HUES48 (cell line): ENCODE measurements at regions not wholly inside any gene's neighbourhood (a gene's known extent, or its start where the extent isn't known, plus 50 kb on each side); places are given as distances from the start of the nearest gene placed in this dataset.

Experiments
- H3K27ac ChIP-seq: one replicate; pipeline ENCODE4 v1.7.0; 2013; ENCODE audit warnings: low read depth, low read length, inconsistent platforms
- H3K27me3 ChIP-seq: 2 replicates; pipeline ENCODE4 v1.6.1; 2013; ENCODE audit warnings: mild to moderate bottlenecking, low read length; ENCODE audit not compliant: control insufficient read depth, insufficient read depth
- H3K36me3 ChIP-seq: 2 replicates; pipeline ENCODE4 v1.6.1; 2013; ENCODE audit warnings: low read length; ENCODE audit not compliant: control insufficient read depth, insufficient read depth
- H3K4me1 ChIP-seq: 2 replicates; pipeline ENCODE4 v1.6.1; 2013; ENCODE audit warnings: mild to moderate bottlenecking, low read length; ENCODE audit not compliant: control insufficient read depth, insufficient read depth
- H3K4me3 ChIP-seq: 2 replicates; pipeline ENCODE4 v1.5.1; 2013; ENCODE audit warnings: mild to moderate bottlenecking, low read depth, low read length
- H3K9ac ChIP-seq: 2 replicates; pipeline ENCODE4 v1.6.1; 2013; ENCODE audit warnings: mild to moderate bottlenecking, low read depth, low read length, moderate library complexity
- H3K9me3 ChIP-seq: 2 replicates; pipeline ENCODE4 v1.6.1; 2013; ENCODE audit warnings: low read length; ENCODE audit not compliant: control insufficient read depth, insufficient read depth

DNA sequence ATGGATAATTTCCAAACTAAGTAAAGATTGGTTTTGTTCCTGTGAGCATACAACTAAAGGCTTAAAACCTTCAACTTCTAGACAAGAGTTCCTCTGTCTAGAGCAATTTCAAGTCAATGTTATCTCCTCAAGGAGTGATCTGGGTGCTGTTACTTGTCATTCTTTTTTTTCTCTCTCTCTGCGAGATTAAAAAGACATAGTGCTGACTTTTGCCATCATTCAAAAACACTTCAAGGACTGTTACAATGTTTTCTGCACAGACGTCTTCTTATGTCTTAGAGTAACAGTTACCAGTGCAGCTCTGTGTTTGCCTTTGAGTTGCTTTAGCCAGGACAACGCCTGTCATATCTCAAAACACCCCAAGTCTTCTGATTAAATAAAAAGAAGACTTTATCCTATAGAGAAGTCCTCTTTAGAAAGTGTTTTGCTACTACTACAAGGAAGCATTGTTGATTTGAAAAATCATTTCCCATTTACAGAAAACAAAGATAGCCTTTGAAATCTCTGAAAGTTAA is 263.5 kb upstream of the FERD3L start:
- Histone ChIP-seq H3K27ac (no peak overlapping the region), H3K36me3 (no peaks in the 10 kb centered on the region), H3K9me3 (no peaks in the 10 kb centered on the region), H3K4me3 (no peak overlapping the region), H3K9ac (no peak overlapping the region), H3K4me1 (peaks cover 28% of the 10 kb centered on the region), H3K27me3 (no peaks in the 10 kb centered on the region)

- Histone ChIP-seq H3K4me3 (no peak overlapping the region), H3K27ac (no peak overlapping the region), H3K9me3 (no peaks in the 10 kb centered on the region), H3K27me3 (no peaks in the 10 kb centered on the region), H3K36me3 (no peaks in the 10 kb centered on the region), H3K9ac (no peak overlapping the region), H3K4me1 (peaks cover 22% of the 10 kb centered on the region)
Measured at GRCh38 chr7:19407270-19407669, 262.0 kb upstream of the FERD3L start.

DNA sequence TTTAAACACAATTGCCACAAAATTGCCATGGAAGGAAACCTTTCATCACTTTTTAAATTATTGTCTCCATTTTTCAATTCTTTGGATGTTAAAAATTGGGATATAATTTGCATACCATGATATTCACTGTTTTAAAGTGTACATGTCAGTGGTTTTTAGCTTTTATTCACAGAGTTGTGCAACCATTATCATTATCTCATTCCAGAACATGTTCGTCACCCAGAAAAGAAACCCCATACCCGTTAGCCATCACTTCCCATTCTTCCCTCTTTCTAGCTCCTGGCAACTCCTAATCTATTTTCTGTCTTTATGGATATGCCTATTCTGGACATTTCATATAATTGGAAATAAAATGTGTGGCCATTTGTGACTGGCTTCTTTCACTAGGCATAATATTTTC is 260.3 kb upstream of the FERD3L start:
- Histone ChIP-seq H3K27ac (peak overlapping the region; percentile 56), H3K4me3 (no peak overlapping the region)

DNA sequence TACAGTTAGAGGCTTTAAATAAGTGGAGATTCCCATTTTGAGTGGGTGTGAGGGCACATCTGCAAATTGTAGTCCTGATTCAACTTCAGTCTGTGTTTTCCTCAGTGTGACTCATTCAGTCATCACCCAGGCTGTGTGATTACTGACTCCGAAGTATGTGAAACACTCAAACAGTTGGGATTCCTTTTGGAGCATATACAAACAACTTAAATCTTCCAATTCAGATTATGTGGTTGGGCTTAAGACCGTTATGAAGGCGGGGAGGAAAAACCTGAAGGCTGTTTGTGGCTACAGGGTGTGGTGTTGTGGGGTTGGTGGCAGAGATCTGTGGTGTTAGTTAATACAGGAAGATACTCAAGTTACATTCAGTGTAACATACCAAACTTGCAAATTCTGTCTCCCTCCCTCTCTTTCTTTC is 259.7 kb upstream of the FERD3L start:
- peak overlapping the region; percentile 56 for H3K27ac ChIP-seq
- no peaks in the 10 kb centered on the region for H3K27me3 ChIP-seq
- H3K9ac ChIP-seq = no peak overlapping the region
- peaks cover 18% of the 10 kb centered on the region for H3K4me1 ChIP-seq
- H3K36me3 ChIP-seq = no peaks in the 10 kb centered on the region
- no peak overlapping the region for H3K4me3 ChIP-seq
- H3K9me3 ChIP-seq = no peaks in the 10 kb centered on the region

More for the DNA sequence above, 260.3 kb upstream of the FERD3L start:
- no peaks in the 10 kb centered on the region for H3K36me3 ChIP-seq
- no peak overlapping the region for H3K9ac ChIP-seq
- no peaks in the 10 kb centered on the region for H3K9me3 ChIP-seq
- no peaks in the 10 kb centered on the region for H3K27me3 ChIP-seq
- peaks cover 18% of the 10 kb centered on the region for H3K4me1 ChIP-seq

GRCh38 chr7:19403691-19404090 is 258.5 kb upstream of the FERD3L start:
- no peak overlapping the region for H3K4me3 ChIP-seq
- H3K9me3 ChIP-seq = no peaks in the 10 kb centered on the region
- no peaks in the 10 kb centered on the region for H3K27me3 ChIP-seq
- peaks cover 18% of the 10 kb centered on the region for H3K4me1 ChIP-seq
- no peak overlapping the region for H3K27ac ChIP-seq
- no peaks in the 10 kb centered on the region for H3K36me3 ChIP-seq
- no peak overlapping the region for H3K9ac ChIP-seq

DNA sequence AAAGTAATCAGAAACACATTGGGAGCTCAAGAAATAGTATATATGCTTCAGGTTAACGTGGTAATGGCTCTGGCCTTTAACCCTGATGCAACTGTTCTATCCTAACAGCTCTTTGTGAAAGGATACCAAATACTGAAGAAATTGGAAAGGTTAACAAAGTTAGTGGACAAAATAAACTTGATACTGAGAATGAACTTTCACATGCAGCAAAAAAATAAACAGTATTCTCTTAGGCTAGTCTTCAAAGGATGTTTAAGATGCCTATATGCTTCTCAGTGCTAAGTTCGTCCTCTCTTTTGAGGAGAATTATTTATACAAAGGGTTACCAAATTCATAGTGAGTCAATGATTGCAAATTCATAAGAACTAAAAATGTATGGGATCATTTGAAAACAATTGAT is 256.2 kb upstream of the FERD3L start:
- no peaks in the 10 kb centered on the region for H3K9me3 ChIP-seq
- no peaks in the 10 kb centered on the region for H3K36me3 ChIP-seq
- H3K27ac ChIP-seq = no peak overlapping the region
- no peaks in the 10 kb centered on the region for H3K27me3 ChIP-seq
- no peak overlapping the region for H3K9ac ChIP-seq
- H3K4me3 ChIP-seq = no peak overlapping the region
- H3K4me1 ChIP-seq = peaks cover 22% of the 10 kb centered on the region

DNA sequence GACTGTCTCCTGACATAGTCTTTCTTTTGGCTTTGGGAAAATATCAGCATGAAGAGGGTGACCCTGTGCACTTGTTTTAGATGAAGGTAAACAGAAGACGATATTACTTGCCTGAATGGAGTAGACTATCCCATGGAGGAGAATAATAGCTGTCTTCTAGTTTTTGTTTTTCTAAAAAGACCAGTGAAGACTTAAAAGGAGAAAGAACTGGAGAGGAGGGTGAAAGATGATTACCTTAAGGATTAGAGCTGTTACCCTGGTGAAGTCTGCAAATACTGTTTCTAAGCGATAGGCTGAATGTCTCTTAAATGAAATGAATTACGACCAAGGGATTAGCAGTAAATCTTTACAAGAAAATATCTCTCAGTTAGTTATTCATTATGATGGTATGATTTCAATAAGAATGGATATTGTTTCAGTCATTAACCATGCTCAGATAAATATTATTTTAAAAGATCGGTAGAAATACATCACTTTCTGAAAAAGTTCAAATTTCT is 255.6 kb upstream of the FERD3L start:
- Histone ChIP-seq H3K27me3 (no peaks in the 10 kb centered on the region), H3K9me3 (no peaks in the 10 kb centered on the region), H3K27ac (no peak overlapping the region), H3K9ac (no peak overlapping the region), H3K36me3 (no peaks in the 10 kb centered on the region), H3K4me3 (no peak overlapping the region), H3K4me1 (peaks cover 18% of the 10 kb centered on the region)

- H3K27me3 ChIP-seq = no peaks in the 10 kb centered on the region
- no peaks in the 10 kb centered on the region for H3K9me3 ChIP-seq
- peaks cover 5% of the 10 kb centered on the region; the same call in 1 of the 2 replicates for H3K4me1 ChIP-seq
- H3K27ac ChIP-seq = no peak overlapping the region
- no peak overlapping the region for H3K9ac ChIP-seq
- no peaks in the 10 kb centered on the region for H3K36me3 ChIP-seq
- H3K4me3 ChIP-seq = no peak overlapping the region
Measured at GRCh38 chr7:19397911-19398310, 252.7 kb upstream of the FERD3L start.

DNA sequence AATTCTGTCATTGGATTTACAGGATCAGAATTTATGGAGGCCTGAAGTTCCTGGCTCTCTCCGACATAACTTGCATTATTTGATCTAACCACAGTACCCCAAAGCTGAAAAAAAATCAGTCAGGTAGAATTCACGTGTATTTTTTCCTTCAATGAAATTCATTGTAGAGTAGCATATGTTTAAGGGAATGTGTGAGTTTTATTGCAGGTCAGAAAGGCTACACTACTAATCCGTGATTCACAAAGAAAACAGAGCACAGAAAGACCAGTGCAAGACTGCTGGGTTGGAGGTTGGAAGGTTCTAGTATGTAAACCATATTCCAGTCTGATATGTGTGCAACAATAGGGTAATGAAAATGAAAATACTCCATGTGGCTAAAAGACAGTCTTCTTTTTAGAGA is 247.0 kb upstream of the FERD3L start:
- no peak overlapping the region for H3K4me3 ChIP-seq
- H3K9ac ChIP-seq = no peak overlapping the region
- H3K4me1 ChIP-seq = no peaks in the 10 kb centered on the region
- no peaks in the 10 kb centered on the region for H3K36me3 ChIP-seq
- H3K27ac ChIP-seq = no peak overlapping the region
- no peaks in the 10 kb centered on the region for H3K9me3 ChIP-seq
- H3K27me3 ChIP-seq = no peaks in the 10 kb centered on the region

DNA sequence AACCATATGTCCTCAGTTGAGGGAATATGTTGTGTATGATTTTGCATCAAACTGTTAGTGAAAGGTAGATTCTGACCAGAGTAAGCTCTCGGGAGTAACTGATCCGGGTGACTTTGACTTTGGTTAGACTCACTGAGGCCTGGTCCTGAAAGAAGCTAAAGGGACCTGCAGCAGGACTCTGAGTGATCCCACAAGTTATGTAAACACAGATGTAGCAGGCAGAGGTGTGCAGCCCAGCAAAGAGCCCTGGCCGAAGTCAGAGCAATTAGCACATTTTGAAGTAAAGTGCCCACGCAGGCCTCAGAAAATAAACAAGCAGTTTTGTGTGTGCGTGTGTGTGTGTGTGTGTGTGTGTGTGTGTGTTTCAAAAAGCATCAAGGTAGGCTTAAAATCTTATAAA is 245.6 kb upstream of the FERD3L start:
- H3K4me1 ChIP-seq = no peaks in the 10 kb centered on the region

GRCh38 chr7:19381321-19381720 is 236.1 kb upstream of the FERD3L start:
- no peaks in the 10 kb centered on the region for H3K27me3 ChIP-seq
- H3K9me3 ChIP-seq = no peaks in the 10 kb centered on the region
- H3K9ac ChIP-seq = no peak overlapping the region
- no peak overlapping the region for H3K4me3 ChIP-seq
- no peaks in the 10 kb centered on the region for H3K36me3 ChIP-seq
- H3K4me1 ChIP-seq = 0 out of 2 replicates have a peak, but pooled peaks cover 4% of the 10 kb centered on the region
- H3K27ac ChIP-seq = no peak overlapping the region

More for the DNA sequence above, 245.6 kb upstream of the FERD3L start:
- Histone ChIP-seq H3K27ac (no peak overlapping the region), H3K27me3 (no peaks in the 10 kb centered on the region), H3K9ac (no peak overlapping the region), H3K9me3 (no peaks in the 10 kb centered on the region), H3K4me3 (no peak overlapping the region), H3K36me3 (no peaks in the 10 kb centered on the region)
